ENCODE measurements at regions not wholly inside any gene's neighbourhood (a gene's known extent, or its start where the extent isn't known, plus 50 kb on each side); places are given as distances from the start of the nearest gene placed in this dataset.

- Mint-ChIP-seq H3K27me3 (peaks cover 0 to 3% (median 0%) of the 10 kb centered on the region in 5 donors), H3K4me1 (peaks cover 8 to 24% (median 16%) of the 10 kb centered on the region in 7 donors), H3K9me3 (no peaks in the 10 kb centered on the region), H3K4me3 (no peak overlapping the region), H3K27ac (peak overlapping the region in 3 of 9 donors; percentile 6 to 58 (median 34)), H3K36me3 (peaks cover 0 to 5% (median 0%) of the 10 kb centered on the region in 5 donors)
- no peaks in the 10 kb centered on the region for H3K9me3 ChIP-seq (ENCODE audit: control insufficient read depth in 2 of 3, low read length in 3 of 3)
- H3K4me3 ChIP-seq (ENCODE audit: low read length), result no peak overlapping the region
- intact Hi-C loops (cut with micrococcal nuclease), result no loop called here
- H3K36me3 ChIP-seq (ENCODE audit: control insufficient read depth in 2 of 3, insufficient read depth in 3 of 3, low read length in 3 of 3), result no peaks in the 10 kb centered on the region
- CTCF ChIA-PET, result no interaction called here
- ATAC-seq (no peak), DNase-seq (no peak)
- no peak overlapping the region for H3K27ac ChIP-seq (ENCODE audit: low read depth, low read length)
- H3K4me1 ChIP-seq (ENCODE audit: control insufficient read depth in 2 of 2, insufficient read depth in 2 of 2, low read length in 2 of 2), result peaks cover 0 to 9% of the 10 kb centered on the region in 2 donors
- H3K27me3 ChIP-seq (ENCODE audit: control insufficient read depth in 2 of 2, insufficient read depth in 2 of 2, low read length in 2 of 2), result no peaks in the 10 kb centered on the region
- POLR2A ChIA-PET, result no interaction called here
Measured at GRCh38 chr1:229110986-229111385, 159.9 kb upstream of the RAB4A start.

- peaks cover 0 to 1% (median 0%) of the 10 kb centered on the region in 11 donors for H3K9me3 Mint-ChIP-seq
- ChIA-PET POLR2A (no interaction called here), CTCF (no interaction called here)
- no peaks in the 10 kb centered on the region for H3K27me3 ChIP-seq (ENCODE audit: control insufficient read depth in 2 of 2, insufficient read depth in 2 of 2, low read length in 2 of 2)
- H3K27ac Mint-ChIP-seq, result peak overlapping the region in 1 of 9 donors; percentile 6
- H3K4me1 Mint-ChIP-seq, result peaks cover 8 to 22% (median 16%) of the 10 kb centered on the region in 7 donors
- no peak overlapping the region for H3K27ac ChIP-seq (ENCODE audit: low read depth, low read length)
- H3K4me1 ChIP-seq (ENCODE audit: control insufficient read depth in 2 of 2, insufficient read depth in 2 of 2, low read length in 2 of 2), result peaks cover 0 to 9% of the 10 kb centered on the region in 2 donors
- no peak for ATAC-seq
- DNase-seq, result no peak
- H3K9me3 ChIP-seq (ENCODE audit: control insufficient read depth in 2 of 3, low read length in 3 of 3), result no peaks in the 10 kb centered on the region
- intact Hi-C loops (cut with micrococcal nuclease), result no loop called here
- no peak overlapping the region for H3K4me3 ChIP-seq (ENCODE audit: low read length)
- no peak overlapping the region for H3K4me3 Mint-ChIP-seq
- H3K36me3 Mint-ChIP-seq, result peaks cover 0 to 5% (median 0%) of the 10 kb centered on the region in 5 donors
- no peaks in the 10 kb centered on the region for H3K36me3 ChIP-seq (ENCODE audit: control insufficient read depth in 2 of 3, insufficient read depth in 3 of 3, low read length in 3 of 3)
- H3K27me3 Mint-ChIP-seq, result no peaks in the 10 kb centered on the region
Measured at GRCh38 chr1:229111703-229112319, 159.1 kb upstream of the RAB4A start.

GRCh38 chr1:229112832-229113548 is 157.9 kb upstream of the RAB4A start:
- peaks cover 0 to 5% (median 0%) of the 10 kb centered on the region in 5 donors for H3K36me3 Mint-ChIP-seq
- CTCF ChIA-PET, result interaction anchor here (0.8 kb wide), 1 partner anchor 78 kb away, joined by 4 read pairs; no protein-coding TSS in a partner anchor
- POLR2A ChIA-PET, result no interaction called here
- ATAC-seq, result no peak
- H3K4me1 Mint-ChIP-seq, result peaks cover 8 to 23% (median 16%) of the 10 kb centered on the region in 7 donors
- peaks cover 0 to 1% (median 0%) of the 10 kb centered on the region in 11 donors for H3K9me3 Mint-ChIP-seq
- no peaks in the 10 kb centered on the region for H3K27me3 Mint-ChIP-seq
- H3K27ac Mint-ChIP-seq, result peak overlapping the region in 3 of 9 donors; percentile 1 to 44 (median 24)
- Histone ChIP-seq H3K4me3 (ENCODE audit: low read length) (no peak overlapping the region), H3K27ac (ENCODE audit: low read depth, low read length) (no peak overlapping the region), H3K27me3 (ENCODE audit: control insufficient read depth in 2 of 2, insufficient read depth in 2 of 2, low read length in 2 of 2) (no peaks in the 10 kb centered on the region), H3K9me3 (ENCODE audit: control insufficient read depth in 2 of 3, low read length in 3 of 3) (no peaks in the 10 kb centered on the region), H3K36me3 (ENCODE audit: control insufficient read depth in 2 of 3, insufficient read depth in 3 of 3, low read length in 3 of 3) (no peaks in the 10 kb centered on the region), H3K4me1 (ENCODE audit: control insufficient read depth in 2 of 2, insufficient read depth in 2 of 2, low read length in 2 of 2) (peaks cover 0 to 9% of the 10 kb centered on the region in 2 donors)
- H3K4me3 Mint-ChIP-seq, result no peak overlapping the region
- intact Hi-C loops (cut with micrococcal nuclease), result no loop called here
- DNase-seq, result no peak

- DNase-seq (no peak), ATAC-seq (no peak)
- H3K9me3 ChIP-seq (ENCODE audit: control insufficient read depth in 2 of 3, low read length in 3 of 3), result no peaks in the 10 kb centered on the region
- Mint-ChIP-seq H3K9me3 (peaks cover 0 to 1% (median 0%) of the 10 kb centered on the region in 11 donors), H3K36me3 (peaks cover 0 to 5% (median 0%) of the 10 kb centered on the region in 5 donors), H3K4me1 (peaks cover 7 to 30% (median 16%) of the 10 kb centered on the region in 7 donors), H3K27me3 (no peaks in the 10 kb centered on the region), H3K27ac (peak overlapping the region in 4 of 9 donors; percentile 4 to 44 (median 34)), H3K4me3 (peak overlapping the region in 3 of 10 donors; percentile 4 to 30 (median 10))
- no peak overlapping the region for H3K27ac ChIP-seq (ENCODE audit: low read depth, low read length)
- peaks cover 0 to 9% of the 10 kb centered on the region in 2 donors for H3K4me1 ChIP-seq (ENCODE audit: control insufficient read depth in 2 of 2, insufficient read depth in 2 of 2, low read length in 2 of 2)
- H3K36me3 ChIP-seq (ENCODE audit: control insufficient read depth in 2 of 3, insufficient read depth in 3 of 3, low read length in 3 of 3), result no peaks in the 10 kb centered on the region
- CTCF ChIA-PET, result no interaction called here
- POLR2A ChIA-PET, result interaction anchor here (0.7 kb wide), 1 partner anchor 11 kb away, joined by 3 read pairs; no protein-coding TSS in a partner anchor
- H3K4me3 ChIP-seq (ENCODE audit: low read length), result no peak overlapping the region
- intact Hi-C loops (cut with micrococcal nuclease), result no loop called here
- H3K27me3 ChIP-seq (ENCODE audit: control insufficient read depth in 2 of 2, insufficient read depth in 2 of 2, low read length in 2 of 2), result no peaks in the 10 kb centered on the region
Measured at GRCh38 chr1:229114315-229114714, 156.6 kb upstream of the RAB4A start.

- Mint-ChIP-seq H3K9me3 (peaks cover 0 to 5% (median 0%) of the 10 kb centered on the region in 11 donors), H3K4me1 (peaks cover 7 to 35% (median 20%) of the 10 kb centered on the region in 7 donors), H3K36me3 (peaks cover 0 to 8% (median 0%) of the 10 kb centered on the region in 5 donors), H3K27ac (peak overlapping the region in 2 of 9 donors; percentile 26 to 44), H3K27me3 (no peaks in the 10 kb centered on the region), H3K4me3 (no peak overlapping the region)
- Histone ChIP-seq H3K27me3 (ENCODE audit: control insufficient read depth in 2 of 2, insufficient read depth in 2 of 2, low read length in 2 of 2) (no peaks in the 10 kb centered on the region), H3K4me1 (ENCODE audit: control insufficient read depth in 2 of 2, insufficient read depth in 2 of 2, low read length in 2 of 2) (peaks cover 0 to 9% of the 10 kb centered on the region in 2 donors), H3K9me3 (ENCODE audit: control insufficient read depth in 2 of 3, low read length in 3 of 3) (no peaks in the 10 kb centered on the region), H3K4me3 (ENCODE audit: low read length) (no peak overlapping the region), H3K27ac (ENCODE audit: low read depth, low read length) (no peak overlapping the region), H3K36me3 (ENCODE audit: control insufficient read depth in 2 of 3, insufficient read depth in 3 of 3, low read length in 3 of 3) (no peaks in the 10 kb centered on the region)
- POLR2A ChIA-PET, result interaction anchor here (0.7 kb wide), 1 partner anchor 11 kb away, joined by 3 read pairs; no protein-coding TSS in a partner anchor
- DNase-seq (no peak), ATAC-seq (no peak)
- intact Hi-C loops (cut with micrococcal nuclease), result no loop called here
- CTCF ChIA-PET, result no interaction called here
Measured at GRCh38 chr1:229114850-229115365, 156.0 kb upstream of the RAB4A start.

GRCh38 chr1:229116114-229116513 is 154.8 kb upstream of the RAB4A start:
- intact Hi-C loops (cut with micrococcal nuclease), result no loop called here
- Histone ChIP-seq H3K4me3 (ENCODE audit: low read length) (no peak overlapping the region), H3K36me3 (ENCODE audit: control insufficient read depth in 2 of 3, insufficient read depth in 3 of 3, low read length in 3 of 3) (no peaks in the 10 kb centered on the region), H3K27me3 (ENCODE audit: control insufficient read depth in 2 of 2, insufficient read depth in 2 of 2, low read length in 2 of 2) (no peaks in the 10 kb centered on the region), H3K4me1 (ENCODE audit: control insufficient read depth in 2 of 2, insufficient read depth in 2 of 2, low read length in 2 of 2) (peaks cover 0 to 9% of the 10 kb centered on the region in 2 donors), H3K9me3 (ENCODE audit: control insufficient read depth in 2 of 3, low read length in 3 of 3) (no peaks in the 10 kb centered on the region), H3K27ac (ENCODE audit: low read depth, low read length) (no peak overlapping the region)
- Mint-ChIP-seq H3K27ac (no peak overlapping the region), H3K36me3 (peaks cover 0 to 8% (median 0%) of the 10 kb centered on the region in 5 donors), H3K27me3 (no peaks in the 10 kb centered on the region), H3K4me3 (no peak overlapping the region), H3K9me3 (peaks cover 0 to 5% (median 0%) of the 10 kb centered on the region in 11 donors), H3K4me1 (peaks cover 7 to 40% (median 20%) of the 10 kb centered on the region in 7 donors)
- DNase-seq (no peak), ATAC-seq (no peak)
- POLR2A ChIA-PET, result no interaction called here
- CTCF ChIA-PET, result interaction anchor here (0.6 kb wide), 1 partner anchor 16 kb away, joined by 3 read pairs; no protein-coding TSS in a partner anchor

All from naive thymus-derived CD4-positive, alpha-beta T cell (primary cell).